HK-2 (cell line): ENCODE measurements at regions not wholly inside any gene's neighbourhood (a gene's known extent, or its start where the extent isn't known, plus 50 kb on each side); places are given as distances from the start of the nearest gene placed in this dataset.

Experiments used
- DNase-seq: peaks from one replicate; pipeline ENCODE4 v3.0.0-alpha.2; 2018; ENCODE audit not compliant: unreplicated experiment

- no peak for DNase-seq
Measured at GRCh38 chr4:11268149-11268548, 160.5 kb downstream of the HS3ST1 start.

DNA sequence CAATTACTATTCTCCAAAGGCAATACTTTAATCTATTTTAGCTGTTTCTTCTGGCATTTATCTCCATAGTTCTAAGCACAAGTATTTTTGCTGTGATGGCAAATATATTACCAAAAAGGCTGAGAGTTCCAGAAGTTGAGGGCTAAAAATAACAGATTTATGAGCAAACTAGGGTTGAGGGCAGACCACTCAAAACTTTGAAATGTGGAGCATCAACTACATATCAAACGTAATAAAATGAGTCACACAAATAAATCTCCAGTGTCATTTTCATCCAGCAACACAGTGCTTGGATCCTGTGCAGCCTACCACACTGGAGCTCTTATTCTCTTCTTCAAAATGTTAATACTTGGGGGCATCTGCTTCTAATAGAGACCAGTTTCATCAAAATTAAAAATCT is 163.9 kb downstream of the HS3ST1 start:
- DNase-seq: no peak

DNA sequence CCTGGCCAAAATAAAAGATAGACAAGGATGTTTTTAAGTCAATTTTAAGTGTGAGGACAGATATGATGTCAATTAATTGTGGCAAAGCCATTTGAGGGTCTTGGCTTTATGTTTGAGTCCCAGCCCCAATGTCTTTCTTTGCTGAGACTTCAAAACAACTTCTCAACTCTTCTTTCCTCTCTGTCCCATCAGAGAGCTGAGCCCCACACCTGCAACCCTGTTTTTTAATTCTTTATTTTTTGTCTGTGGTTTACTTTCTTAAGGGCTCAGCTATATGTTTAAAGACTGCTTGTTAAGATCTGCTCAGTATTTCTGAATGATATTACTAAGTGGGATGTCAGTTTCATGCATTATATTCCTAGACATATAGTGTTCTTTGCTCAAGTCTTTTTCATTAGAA is 164.3 kb downstream of the HS3ST1 start:
- DNase-seq: no peak

DNA sequence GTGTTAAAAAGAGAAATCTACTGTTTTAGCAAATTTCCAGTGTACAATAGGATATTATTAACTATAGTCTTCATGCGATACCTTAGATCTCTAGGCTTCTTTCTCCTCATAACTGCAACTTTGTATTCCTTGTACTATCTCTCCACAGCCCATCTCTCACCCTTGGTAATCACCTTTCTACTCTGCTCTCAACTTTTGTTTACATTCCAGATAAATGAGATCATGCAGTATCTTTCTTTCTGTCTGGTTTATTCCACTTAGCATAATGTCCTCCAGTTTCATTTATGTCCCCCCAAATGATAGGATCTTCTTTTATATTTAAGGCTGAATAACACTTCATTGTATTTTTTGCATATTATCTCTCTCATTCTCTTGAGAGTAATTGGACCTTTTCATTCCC is 165.5 kb downstream of the HS3ST1 start:
- DNase-seq: no peak

GRCh38 chr4:11261066-11261850 is 167.4 kb downstream of the HS3ST1 start:
- no peak for DNase-seq

DNA sequence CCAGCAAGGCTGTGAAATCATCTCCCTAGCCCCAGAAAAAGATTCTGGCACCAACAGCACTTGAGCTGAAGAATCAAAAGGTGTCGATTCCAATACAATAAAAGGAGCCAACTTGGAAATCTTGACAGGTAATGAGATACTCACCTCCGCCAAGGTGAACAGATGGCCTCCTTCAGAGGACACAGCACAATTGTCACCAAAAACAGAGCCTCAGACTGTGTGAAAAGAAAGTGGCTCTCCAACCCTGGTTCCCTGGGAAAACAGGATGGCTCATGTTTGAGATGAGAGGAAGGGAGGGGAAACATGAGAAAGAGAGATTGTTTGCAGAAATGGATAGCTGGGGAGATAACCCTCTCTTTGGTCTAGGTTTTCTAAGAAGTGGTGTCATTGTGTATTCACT is 168.9 kb downstream of the HS3ST1 start:
- DNase-seq: no peak

GRCh38 chr4:11252149-11252548 is 176.5 kb downstream of the HS3ST1 start:
- DNase-seq: no peak

DNA sequence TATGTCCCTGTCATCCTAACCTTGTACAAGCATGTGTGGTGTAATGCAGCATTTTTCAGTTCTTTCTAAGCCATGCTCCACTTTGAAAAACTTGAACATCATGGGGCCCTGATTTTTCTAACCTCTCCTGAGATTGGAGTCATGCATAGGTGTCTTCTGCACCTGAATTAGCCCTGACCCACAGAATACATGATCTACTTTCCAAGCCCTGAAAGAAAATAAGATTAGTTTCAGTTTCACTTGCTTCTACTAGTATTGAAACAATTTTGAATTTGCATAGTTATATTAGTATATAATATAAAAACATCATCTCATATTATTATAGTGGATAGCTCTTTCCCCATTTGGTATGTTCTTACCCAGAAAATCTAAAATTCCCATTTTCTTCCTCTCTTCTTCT is 178.2 kb downstream of the HS3ST1 start:
- no peak for DNase-seq

- DNase-seq: no peak
Measured at GRCh38 chr4:11232015-11232414, 196.7 kb downstream of the HS3ST1 start.

GRCh38 chr4:11230866-11231265 is 197.8 kb downstream of the HS3ST1 start:
- no peak for DNase-seq

DNA sequence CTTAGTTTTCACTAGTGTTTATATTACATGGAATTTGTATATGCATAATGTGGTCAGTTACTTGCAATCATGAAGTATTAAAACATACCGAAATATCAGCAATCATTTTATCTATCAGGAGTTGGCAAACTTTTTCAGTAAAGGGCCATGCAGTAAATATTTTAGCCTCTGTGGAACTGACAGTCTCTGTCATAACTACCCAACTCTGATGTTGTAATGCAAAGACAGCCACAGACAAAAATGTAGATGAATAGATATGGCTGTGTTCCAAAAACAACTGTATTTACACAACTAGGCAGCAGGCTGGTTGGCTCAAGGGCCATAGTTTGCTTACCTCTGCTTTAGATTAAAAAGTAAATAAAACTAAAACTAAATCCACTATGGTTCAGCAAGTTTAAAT is 200.2 kb downstream of the HS3ST1 start:
- DNase-seq: no peak

- no peak for DNase-seq
Measured at GRCh38 chr4:11223311-11223710, 205.4 kb downstream of the HS3ST1 start.

DNA sequence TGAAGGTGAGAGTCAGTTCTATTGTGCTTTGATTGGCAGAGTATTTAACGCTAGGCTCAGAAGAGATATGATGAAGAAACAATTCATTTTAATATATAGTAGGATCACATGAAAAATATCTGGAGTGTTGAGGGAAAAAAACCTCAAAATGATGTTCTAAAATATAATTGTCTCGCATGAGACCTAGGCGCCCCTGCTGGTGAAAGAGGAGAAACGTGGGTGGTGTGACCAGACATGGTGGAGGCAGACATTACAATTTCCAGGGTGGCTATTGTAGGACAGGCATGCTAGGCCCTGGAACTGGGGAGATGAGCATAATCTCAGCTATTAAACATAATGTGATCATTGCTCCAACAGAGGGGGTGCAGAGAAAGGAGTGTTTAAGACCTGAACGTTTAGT is 210.0 kb downstream of the HS3ST1 start:
- DNase-seq: peak; percentile 6

DNA sequence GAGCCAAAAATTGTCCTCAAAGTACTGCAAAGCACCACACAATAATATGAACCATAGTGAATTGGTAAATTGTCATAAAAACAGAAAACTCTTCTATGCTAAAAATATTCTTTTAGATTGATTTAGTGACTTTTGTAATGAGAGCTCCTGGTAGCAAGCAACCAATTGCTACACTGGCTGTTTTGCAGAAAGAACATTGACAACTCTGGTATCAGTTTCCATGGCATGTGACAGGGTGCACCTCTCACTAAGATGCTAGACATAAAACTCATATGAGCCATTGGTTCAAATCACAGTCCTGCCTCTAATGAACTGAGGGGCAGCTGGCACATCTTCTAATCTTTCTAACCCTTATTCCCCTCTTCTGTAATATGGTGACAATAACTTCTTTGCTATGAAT is 212.2 kb downstream of the HS3ST1 start:
- no peak for DNase-seq

DNA sequence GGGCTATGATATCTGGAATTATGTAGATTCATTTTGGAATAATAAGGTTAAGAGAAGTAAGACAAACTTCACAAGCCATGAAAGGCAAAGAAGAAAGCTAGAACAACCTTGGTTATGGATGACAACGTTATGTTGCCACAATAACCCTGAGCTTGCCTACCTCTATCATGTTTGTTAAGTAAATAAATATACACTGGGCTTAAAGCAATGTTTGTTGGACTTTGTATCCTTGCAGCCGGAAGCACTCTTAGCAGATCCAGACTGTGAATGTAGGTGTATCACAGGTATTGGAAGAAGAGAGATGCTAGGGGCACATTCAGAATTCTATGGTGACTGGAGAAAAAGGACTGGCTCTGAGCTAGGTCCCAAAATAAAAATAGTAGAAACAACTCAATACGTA is 214.4 kb downstream of the HS3ST1 start:
- DNase-seq: no peak

- DNase-seq: no peak
Measured at GRCh38 chr4:11209826-11210225, 218.9 kb downstream of the HS3ST1 start.

DNA sequence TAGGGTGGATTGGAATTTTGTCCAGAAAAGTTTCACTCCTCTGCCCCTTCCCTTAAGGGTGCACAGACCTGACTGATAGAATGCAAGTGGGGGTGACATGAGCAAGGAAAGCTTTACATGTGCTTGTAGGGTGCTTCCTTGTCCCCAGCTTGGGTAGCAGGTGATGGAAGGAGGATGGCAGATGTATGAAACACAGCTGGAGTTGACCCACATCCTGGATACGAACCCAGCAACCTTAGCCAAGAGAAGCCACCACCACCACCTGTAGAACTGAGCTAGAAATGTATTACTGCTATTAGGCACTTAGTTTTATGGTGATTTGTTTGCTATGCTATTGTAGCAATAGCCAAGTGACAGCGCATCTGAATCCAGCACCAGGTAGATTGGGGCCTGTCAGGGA is 227.4 kb downstream of the HS3ST1 start:
- DNase-seq: no peak

DNA sequence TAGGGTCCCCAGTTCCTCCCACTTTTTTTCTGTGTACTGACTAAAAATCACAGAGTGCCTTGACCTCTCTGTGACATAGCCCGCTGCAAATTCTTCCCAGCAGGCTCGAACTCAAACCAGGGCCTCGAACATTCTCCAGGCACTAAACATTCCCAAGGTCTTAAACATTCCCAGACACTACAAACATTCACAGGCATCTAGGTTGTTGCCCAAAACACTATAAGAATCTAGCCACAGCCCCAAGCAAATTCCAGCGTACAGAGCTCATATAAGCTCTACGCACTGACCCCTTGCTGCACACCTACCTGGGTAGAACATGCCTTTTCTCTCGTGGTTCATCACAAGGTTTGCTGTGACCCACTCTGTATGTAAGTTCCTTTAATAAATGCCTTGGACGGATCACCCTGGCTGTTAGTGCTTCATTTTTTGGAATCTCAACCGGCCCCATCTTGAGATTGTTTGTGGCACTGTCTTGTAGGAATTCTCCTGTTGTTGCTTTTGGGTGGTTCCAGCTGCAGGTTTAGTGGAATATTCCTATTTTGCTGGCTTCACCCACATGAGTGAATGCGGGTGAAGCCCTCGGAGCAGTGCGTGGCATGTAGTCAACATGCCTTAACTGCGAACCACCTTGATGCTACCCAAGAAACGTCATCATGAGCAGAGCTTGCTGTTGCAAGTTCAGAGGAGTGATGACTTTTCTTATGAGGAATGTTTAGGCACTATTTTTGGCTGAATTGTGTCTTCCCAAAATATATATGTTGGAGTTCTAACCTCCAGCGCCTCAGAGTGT is 230.0 kb downstream of the HS3ST1 start:
- no peak for DNase-seq

- DNase-seq: no peak
Measured at GRCh38 chr4:11197631-11198341, 230.9 kb downstream of the HS3ST1 start.

DNA sequence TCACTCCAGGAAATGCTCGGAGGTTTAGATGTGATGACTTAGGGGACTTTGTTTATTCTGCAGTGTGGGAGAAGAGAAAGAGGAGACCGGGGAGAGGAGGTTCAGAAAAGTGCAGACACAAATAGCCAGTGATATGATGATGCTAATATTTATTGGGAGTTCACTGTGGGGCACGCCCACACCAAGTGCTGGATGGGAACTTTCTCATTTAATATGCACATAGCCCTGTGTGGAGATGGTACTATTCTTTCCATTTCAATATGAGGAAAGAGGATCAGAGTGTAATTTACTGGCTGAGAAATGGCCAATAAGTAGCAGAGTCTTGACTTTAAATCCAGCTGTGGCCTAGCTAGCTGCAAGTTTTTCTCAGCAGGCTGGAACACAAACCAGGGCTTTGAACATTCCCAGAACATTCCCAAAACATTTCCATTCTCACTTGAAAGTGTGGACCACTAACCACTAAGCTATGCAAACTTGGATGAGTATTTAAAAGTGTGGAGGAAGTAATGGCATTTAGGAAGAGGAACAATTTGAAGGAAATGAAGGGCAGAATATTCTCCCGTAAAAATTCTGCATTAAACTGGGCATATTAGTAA is 231.7 kb downstream of the HS3ST1 start:
- no peak for DNase-seq

GRCh38 chr4:11194431-11194830 is 234.3 kb downstream of the HS3ST1 start:
- DNase-seq: no peak

DNA sequence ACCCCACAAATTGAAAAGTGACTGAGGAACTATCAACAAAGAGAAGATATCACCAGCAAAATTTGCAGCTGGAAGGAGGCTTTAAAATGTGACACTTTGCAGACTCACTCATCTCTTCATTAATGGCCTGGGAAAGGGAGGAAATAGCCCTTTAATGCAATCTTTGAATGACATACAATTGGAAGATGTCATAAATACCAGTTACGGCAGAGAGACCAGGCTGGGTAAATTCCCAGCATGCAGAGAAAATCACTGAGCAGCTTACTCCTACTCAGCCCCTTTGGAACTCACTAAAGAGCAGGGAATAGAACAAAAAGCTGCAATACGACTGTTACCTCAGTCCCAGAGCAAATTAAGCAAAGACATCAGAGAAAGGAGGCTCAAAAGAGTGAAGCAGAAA is 238.9 kb downstream of the HS3ST1 start:
- DNase-seq: no peak
